Mammary epithelial cell (primary cell): ENCODE measurements at regions not wholly inside any gene's neighbourhood (a gene's known extent, or its start where the extent isn't known, plus 50 kb on each side); places are given as distances from the start of the nearest gene placed in this dataset.

ENCODE experiments used
- CTCF ChIP-seq, 2 donors: IDR thresholded peaks in 1 of 2; conservative IDR thresholded peaks in 1 of 2; 2 replicates each; pipeline ENCODE4 v1.5.1; 2011 to 2012; ENCODE audit warnings: inconsistent platforms in 2 of 2, low read length in 2 of 2, mild to moderate bottlenecking in 2 of 2, control low read depth in 1 of 2, low read depth in 1 of 2; ENCODE audit not compliant: insufficient read depth in 1 of 2; ENCODE audit errors: extremely low read depth in 1 of 2
- EZH2 ChIP-seq: IDR thresholded peaks from 2 replicates; pipeline ENCODE4 v1.6.1; 2012; ENCODE audit warnings: low read length, inconsistent platforms, borderline replicate concordance

- TF ChIP-seq CTCF (conservative IDR thresholded peaks at IDR 0.05 in 1 of 2, IDR thresholded peaks at IDR 0.05 in 1 of 2; ENCODE audit: extremely low read depth in 1 of 2, insufficient read depth in 1 of 2, low read depth in 1 of 2, low read length in 2 of 2) (no peak), EZH2 (no peak)
These were observed 274.8 kb downstream of the TFAP2C start for GRCh38 chr20:56903858-56904257.
